HEK293T (cell line): ENCODE measurements at regions not wholly inside any gene's neighbourhood (a gene's known extent, or its start where the extent isn't known, plus 50 kb on each side); places are given as distances from the start of the nearest gene placed in this dataset.

ENCODE experiments used
- CTCF ChIA-PET: fragments of 350-600 bp; formaldehyde crosslinking; extraction: SDS; loops from one replicate; lab custom pipeline; 2021; ENCODE audit warnings: antibody characterized with exemption, inconsistent platforms; lab: Yijun Ruan, JAX
- POLR2A ChIA-PET: fragments of 350-600 bp; formaldehyde crosslinking; extraction: SDS; loops from one replicate; lab custom pipeline; 2020; ENCODE audit warnings: antibody characterized with exemption, inconsistent platforms; lab: Yijun Ruan, JAX
- DNase-seq: peaks from one replicate; pipeline ENCODE4 v3.0.0; 2012; ENCODE audit warnings: mixed read lengths; ENCODE audit errors: extremely low spot score
- ARNT ChIP-seq: fragments of 450-650 bp; IDR thresholded peaks from 2 replicates; pipeline ENCODE4 v1.6.1; 2017; ENCODE audit warnings: mild to moderate bottlenecking
- BHLHE40 ChIP-seq: fragments of 450-650 bp; IDR thresholded peaks from 2 replicates; pipeline ENCODE4 v1.6.1; 2016; ENCODE audit warnings: mild to moderate bottlenecking, moderate library complexity, borderline replicate concordance
- CTBP1 ChIP-seq: fragments of 450-650 bp; IDR thresholded peaks from 2 replicates; pipeline ENCODE4 v1.6.1; 2016; ENCODE audit warnings: borderline replicate concordance
- ELF4 ChIP-seq: fragments of 450-650 bp; IDR thresholded peaks from 2 replicates; pipeline ENCODE4 v1.6.1; 2017; ENCODE audit warnings: antibody characterized with exemption
- FOXA1 ChIP-seq: fragments of 450-650 bp; IDR thresholded peaks from 2 replicates; pipeline ENCODE4 v1.6.1; 2016; ENCODE audit warnings: mild to moderate bottlenecking
- FOXK2 ChIP-seq: fragments of 450-650 bp; IDR thresholded peaks from 2 replicates; pipeline ENCODE4 v1.6.1; 2016; ENCODE audit warnings: mild to moderate bottlenecking
- FOXM1 ChIP-seq: fragments of 450-650 bp; IDR thresholded peaks from 2 replicates; pipeline ENCODE4 v1.6.1; 2017; ENCODE audit warnings: mild to moderate bottlenecking, borderline replicate concordance
- HDGF ChIP-seq: fragments of 450-650 bp; IDR thresholded peaks from 2 replicates; pipeline ENCODE4 v1.6.1; 2017; ENCODE audit warnings: antibody characterized with exemption, borderline replicate concordance
- L3MBTL2 ChIP-seq: fragments of 450-650 bp; conservative IDR thresholded peaks from 2 replicates; pipeline ENCODE4 v1.6.1; 2016; ENCODE audit warnings: mild to moderate bottlenecking
- LEF1 ChIP-seq: fragments of 450-650 bp; IDR thresholded peaks from 2 replicates; pipeline ENCODE4 v1.6.1; 2017; ENCODE audit warnings: mild to moderate bottlenecking, borderline replicate concordance
- NFRKB ChIP-seq: fragments of 450-650 bp; IDR thresholded peaks from 2 replicates; pipeline ENCODE4 v1.6.1; 2016; ENCODE audit warnings: mild to moderate bottlenecking, moderate library complexity
- SP1 ChIP-seq: fragments of 450-650 bp; IDR thresholded peaks from 2 replicates; pipeline ENCODE4 v1.6.1; 2017
- SUZ12 ChIP-seq: fragments of 450-650 bp; IDR thresholded peaks from 2 replicates; pipeline ENCODE4 v1.6.1; 2016; ENCODE audit warnings: mild to moderate bottlenecking
- TARDBP ChIP-seq: fragments of 450-650 bp; IDR thresholded peaks from 2 replicates; pipeline ENCODE4 v1.6.1; 2016
- ZNF384 ChIP-seq: fragments of 450-650 bp; IDR thresholded peaks from 2 replicates; pipeline ENCODE4 v1.6.1; 2016
- TF ChIP-seq, protein P1 (sequence below): fragments of 450-650 bp; IDR thresholded peaks from 2 replicates; pipeline ENCODE4 v1.6.1; 2016

GRCh38 chr2:83837823-83838222 is 621.3 kb downstream of the SUCLG1 start:
- DNase-seq: no peak
- ChIA-PET POLR2A (no interaction called here), CTCF (no interaction called here)

DNA sequence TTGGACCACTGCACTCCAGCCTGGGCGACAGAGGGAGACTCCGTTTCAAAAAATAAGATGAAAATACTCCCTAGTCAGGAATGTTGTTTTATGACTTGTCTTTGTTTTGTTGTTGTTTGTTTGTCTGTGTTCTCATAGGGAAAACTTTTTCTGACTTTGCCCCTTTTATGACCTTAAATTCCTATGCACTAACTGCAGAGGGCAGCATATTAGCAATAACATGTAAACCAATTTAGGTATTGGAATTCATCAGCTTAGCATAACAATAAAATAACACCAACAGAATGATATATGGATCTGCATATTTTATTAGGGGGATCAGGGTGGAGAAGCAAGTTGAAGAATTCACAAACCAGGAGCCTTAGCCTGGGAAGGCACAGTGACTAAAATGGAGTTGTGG is 631.5 kb downstream of the SUCLG1 start:
- TF ChIP-seq, protein P1, sequence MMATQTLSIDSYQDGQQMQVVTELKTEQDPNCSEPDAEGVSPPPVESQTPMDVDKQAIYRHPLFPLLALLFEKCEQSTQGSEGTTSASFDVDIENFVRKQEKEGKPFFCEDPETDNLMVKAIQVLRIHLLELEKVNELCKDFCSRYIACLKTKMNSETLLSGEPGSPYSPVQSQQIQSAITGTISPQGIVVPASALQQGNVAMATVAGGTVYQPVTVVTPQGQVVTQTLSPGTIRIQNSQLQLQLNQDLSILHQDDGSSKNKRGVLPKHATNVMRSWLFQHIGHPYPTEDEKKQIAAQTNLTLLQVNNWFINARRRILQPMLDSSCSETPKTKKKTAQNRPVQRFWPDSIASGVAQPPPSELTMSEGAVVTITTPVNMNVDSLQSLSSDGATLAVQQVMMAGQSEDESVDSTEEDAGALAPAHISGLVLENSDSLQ: no peak
- TF ChIP-seq SP1 (no peak), ZNF384 (no peak), NFRKB (no peak), FOXA1 (no peak), FOXM1 (no peak), CTBP1 (no peak), ELF4 (no peak), FOXK2 (no peak), ARNT (no peak), LEF1 (no peak), HDGF (no peak), SUZ12 (no peak)
- DNase-seq: no peak
- ChIA-PET CTCF (no interaction called here), POLR2A (no interaction called here)

More at GRCh38 chr2:83837823-83838222, 621.3 kb downstream of the SUCLG1 start:
- TF ChIP-seq TARDBP (no peak), L3MBTL2 (no peak), NFRKB (no peak), LEF1 (no peak), SUZ12 (no peak), ZNF384 (no peak), SP1 (no peak), ELF4 (no peak), FOXA1 (no peak), FOXK2 (no peak), CTBP1 (no peak), ARNT (no peak), BHLHE40 (no peak), FOXM1 (no peak), HDGF (no peak)
- TF ChIP-seq, protein P1: no peak

GRCh38 chr2:83826577-83826976 is 632.5 kb downstream of the SUCLG1 start:
- DNase-seq: no peak
- ChIA-PET CTCF (no interaction called here), POLR2A (no interaction called here)
- no peak for TF ChIP-seq ARNT
- TF ChIP-seq TARDBP: no peak
- no peak for TF ChIP-seq HDGF
- no peak for TF ChIP-seq L3MBTL2
- no peak for TF ChIP-seq CTBP1

DNA sequence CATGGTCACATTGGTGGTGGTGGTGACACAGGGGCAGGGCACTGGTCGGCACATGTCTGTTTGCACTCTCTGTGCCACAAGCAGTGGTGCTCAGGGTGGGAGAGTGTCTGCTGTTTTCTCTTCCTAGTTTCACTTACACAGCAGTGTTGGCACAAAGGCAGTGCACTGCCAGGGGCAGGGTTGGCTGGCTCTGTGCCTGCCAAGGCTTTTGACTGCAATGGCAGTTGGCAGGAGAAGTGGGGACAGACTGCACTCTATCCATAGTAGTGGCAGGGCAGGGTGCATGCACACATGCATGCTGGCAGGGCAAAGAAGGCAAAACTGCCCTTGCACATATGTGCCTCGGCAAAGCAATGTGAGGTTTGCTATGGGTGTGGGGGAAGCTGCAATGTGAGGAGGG is 635.9 kb downstream of the SUCLG1 start:
- TF ChIP-seq FOXK2: no peak
- no peak for TF ChIP-seq SP1
- no peak for TF ChIP-seq LEF1
- TF ChIP-seq TARDBP: no peak
- TF ChIP-seq ZNF384: no peak
- TF ChIP-seq BHLHE40: no peak
- TF ChIP-seq ELF4: no peak
- TF ChIP-seq NFRKB: no peak
- no peak for TF ChIP-seq SUZ12
- TF ChIP-seq, protein P1: no peak
- TF ChIP-seq L3MBTL2: no peak
- TF ChIP-seq ARNT: no peak
- TF ChIP-seq FOXM1: no peak
- no peak for TF ChIP-seq FOXA1
- TF ChIP-seq CTBP1: no peak
- TF ChIP-seq HDGF: no peak
- POLR2A ChIA-PET: no interaction called here
- DNase-seq: no peak
- CTCF ChIA-PET: no interaction called here

- ChIA-PET CTCF (no interaction called here), POLR2A (no interaction called here)
- TF ChIP-seq ARNT (no peak), NFRKB (no peak), SUZ12 (no peak), L3MBTL2 (no peak), LEF1 (no peak)
- TF ChIP-seq, protein P1: no peak
- DNase-seq: no peak
Measured at GRCh38 chr2:83817511-83817910, 641.6 kb downstream of the SUCLG1 start.

- CTCF ChIA-PET: no interaction called here
- TF ChIP-seq, protein P1: no peak
- TF ChIP-seq TARDBP (no peak), ZNF384 (no peak), HDGF (no peak), CTBP1 (no peak), SP1 (no peak), BHLHE40 (no peak), FOXK2 (no peak), LEF1 (no peak), L3MBTL2 (no peak), ARNT (no peak), FOXM1 (no peak), NFRKB (no peak), FOXA1 (no peak), ELF4 (no peak), SUZ12 (no peak)
Measured at GRCh38 chr2:83808878-83809277, 650.2 kb downstream of the SUCLG1 start.

More at GRCh38 chr2:83808878-83809277, 650.2 kb downstream of the SUCLG1 start:
- POLR2A ChIA-PET: no interaction called here
- DNase-seq: no peak
